ENCODE measurements at regions not wholly inside any gene's neighbourhood (a gene's known extent, or its start where the extent isn't known, plus 50 kb on each side); places are given as distances from the start of the nearest gene placed in this dataset.

- no peak for TF ChIP-seq CTCF (IDR thresholded peaks at IDR 0.05; ENCODE audit: control extremely low read depth, extremely low read depth, low read depth, missing control alignments)
- CTCF ChIA-PET: no interaction called here
- no peak for DNase-seq (ENCODE audit: extremely low spot score)
- POLR2A ChIA-PET: no interaction called here
Measured at GRCh38 chr20:58046311-58046710, 182.1 kb downstream of the ANKRD60 start.

DNA sequence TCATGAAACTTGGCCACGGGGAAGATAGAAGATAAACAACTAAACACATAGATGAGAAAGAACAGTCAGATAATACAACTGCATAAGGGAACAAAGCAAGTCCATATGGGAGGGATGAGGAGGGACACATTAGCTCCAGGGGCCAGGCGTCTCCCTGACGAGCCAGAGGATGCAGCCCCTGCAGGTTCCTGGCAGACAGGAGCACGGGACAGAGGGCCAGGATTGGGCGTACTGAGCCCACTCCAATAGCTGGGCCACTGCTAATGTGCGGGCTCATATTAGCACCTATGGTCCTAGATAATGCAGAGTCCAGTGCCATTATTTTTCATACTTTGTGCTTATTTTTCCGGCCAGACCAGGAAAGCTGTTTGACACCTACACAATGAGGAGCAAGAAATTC is 182.9 kb downstream of the ANKRD60 start:
- no peak for TF ChIP-seq CTCF (IDR thresholded peaks at IDR 0.05; ENCODE audit: control extremely low read depth, extremely low read depth, low read depth, missing control alignments)
- CTCF ChIA-PET: no interaction called here
- POLR2A ChIA-PET: no interaction called here
- no peak for DNase-seq (ENCODE audit: extremely low spot score)

DNA sequence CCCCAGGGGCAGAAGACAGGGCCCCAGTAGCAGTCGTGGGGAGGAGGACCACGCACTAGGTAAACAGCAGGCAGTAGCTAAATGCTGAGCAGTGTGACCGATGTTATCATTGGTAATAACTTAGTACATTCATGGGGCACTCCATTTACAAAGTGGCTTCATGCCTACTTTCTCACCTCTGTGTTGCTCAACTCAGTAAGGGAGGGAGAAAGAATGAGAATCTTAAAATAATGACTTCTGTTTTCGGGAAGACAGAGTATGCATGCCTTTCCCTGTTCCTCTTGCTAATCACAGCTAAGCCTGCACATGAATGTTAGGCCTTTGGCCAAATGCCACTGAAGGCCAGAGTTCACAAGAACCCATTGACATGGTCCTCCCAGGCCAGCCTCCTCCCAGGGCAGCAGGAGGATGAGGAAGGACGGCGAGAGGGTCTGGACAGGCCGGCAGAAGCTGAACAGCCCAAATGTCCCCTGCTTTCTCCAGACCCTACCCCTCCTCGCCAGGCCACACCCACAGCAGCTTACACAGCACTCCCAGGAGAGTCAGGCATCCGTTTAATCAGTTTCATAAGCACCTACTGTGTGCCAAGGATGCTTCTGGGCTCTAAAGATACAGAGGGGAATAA is 183.4 kb downstream of the ANKRD60 start:
- TF ChIP-seq CTCF (IDR thresholded peaks at IDR 0.05; ENCODE audit: control extremely low read depth, extremely low read depth, low read depth, missing control alignments): no peak
- ChIA-PET CTCF (interaction anchor here (1.6 kb wide), 1 partner anchor 14 kb away, joined by 4 read pairs; no protein-coding TSS in a partner anchor), POLR2A (no interaction called here)
- no peak for DNase-seq (ENCODE audit: extremely low spot score)

DNA sequence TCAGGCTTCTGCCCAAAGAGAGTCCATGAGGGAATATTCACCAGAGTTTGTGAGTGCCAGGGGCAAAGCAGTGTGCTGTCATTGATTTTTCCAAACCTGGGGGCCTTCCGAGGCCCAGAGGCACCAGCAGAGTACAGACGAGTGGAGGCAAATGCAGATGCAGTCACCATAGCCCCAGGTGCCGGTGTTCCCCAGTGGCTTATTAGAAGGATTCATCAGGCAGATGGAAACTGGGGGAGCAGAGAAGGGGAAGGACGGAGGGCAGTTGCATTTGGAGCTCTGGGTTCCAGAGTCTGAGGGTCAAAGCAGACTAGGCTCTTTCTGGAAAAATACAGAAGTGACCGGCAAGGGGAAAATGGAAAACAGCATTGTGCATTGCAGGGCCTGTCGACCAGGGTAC is 184.2 kb downstream of the ANKRD60 start:
- ChIA-PET POLR2A (no interaction called here), CTCF (interaction anchor here (1.6 kb wide), 1 partner anchor 15 kb away, joined by 4 read pairs; no protein-coding TSS in a partner anchor)
- no peak for TF ChIP-seq CTCF (IDR thresholded peaks at IDR 0.05; ENCODE audit: control extremely low read depth, extremely low read depth, low read depth, missing control alignments)
- no peak for DNase-seq (ENCODE audit: extremely low spot score)

DNA sequence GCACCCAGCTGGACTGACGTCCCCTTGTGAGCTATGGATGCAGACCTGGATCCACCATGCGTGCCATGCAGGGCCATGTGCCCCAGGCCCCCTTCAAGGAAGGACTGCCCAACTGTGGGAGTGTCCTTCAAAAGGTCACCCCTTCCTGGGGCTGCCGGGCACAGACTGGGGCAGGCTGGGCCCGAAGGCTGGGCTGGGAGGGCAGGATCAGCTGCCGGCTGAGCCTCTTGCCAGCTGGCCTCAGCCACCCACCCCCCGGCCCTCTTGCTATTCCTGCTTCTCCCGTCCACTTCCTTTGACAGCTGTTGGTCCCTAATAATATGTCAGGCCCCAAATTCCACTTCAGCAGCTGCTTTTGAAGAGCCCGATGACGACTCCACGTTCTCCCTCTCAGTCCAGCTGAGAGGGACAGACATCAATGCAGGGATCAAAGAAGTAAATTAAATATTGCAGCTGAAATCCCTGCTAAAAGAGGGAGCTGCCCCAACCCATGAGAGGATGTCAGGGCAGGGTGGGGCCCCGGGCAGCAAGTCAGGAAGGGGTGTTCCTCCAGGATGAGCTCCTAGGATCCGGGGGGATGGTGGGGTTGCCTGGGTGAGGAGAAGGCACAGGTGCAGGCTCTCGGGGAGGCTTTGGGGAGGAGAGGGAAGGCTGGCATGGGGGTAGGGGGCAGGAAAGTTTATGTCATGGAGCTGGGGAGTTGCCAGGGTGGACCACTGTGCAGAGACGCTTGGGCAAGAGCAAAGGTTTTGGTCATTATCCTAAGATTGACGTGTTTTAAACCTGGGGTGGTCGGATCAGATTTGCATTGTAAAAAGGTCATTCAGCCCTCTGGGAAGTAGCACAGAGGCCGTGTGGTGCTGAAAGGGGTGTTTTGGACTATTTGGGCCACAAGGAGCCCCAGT is 185.0 kb downstream of the ANKRD60 start:
- DNase-seq (ENCODE audit: extremely low spot score): no peak
- CTCF ChIA-PET: interaction anchor here (1.6 kb wide), 1 partner anchor 16 kb away, joined by 4 read pairs; no protein-coding TSS in a partner anchor
- TF ChIP-seq CTCF (IDR thresholded peaks at IDR 0.05; ENCODE audit: control extremely low read depth, extremely low read depth, low read depth, missing control alignments): no peak
- POLR2A ChIA-PET: interaction anchor here (0.6 kb wide), 1 partner anchor 1039 kb away, joined by 4 read pairs; no protein-coding TSS in a partner anchor

GRCh38 chr20:58042591-58042990 is 185.9 kb downstream of the ANKRD60 start:
- ChIA-PET CTCF (no interaction called here), POLR2A (no interaction called here)
- TF ChIP-seq CTCF (IDR thresholded peaks at IDR 0.05; ENCODE audit: control extremely low read depth, extremely low read depth, low read depth, missing control alignments): no peak
- no peak for DNase-seq (ENCODE audit: extremely low spot score)

Data from GM10248 (cell line).